HT-29 (cell line): ENCODE measurements at regions not wholly inside any gene's neighbourhood (a gene's known extent, or its start where the extent isn't known, plus 50 kb on each side); places are given as distances from the start of the nearest gene placed in this dataset.

Source experiments
- DNase-seq: peaks from one replicate; pipeline ENCODE4 v3.0.0-alpha.2; 2015; ENCODE audit warnings: low spot score

- DNase-seq: no peak
Measured at GRCh38 chr1:181858135-181858534, 203.4 kb downstream of the ZNF648 start.
